GM19240 (cell line): ENCODE measurements at regions not wholly inside any gene's neighbourhood (a gene's known extent, or its start where the extent isn't known, plus 50 kb on each side); places are given as distances from the start of the nearest gene placed in this dataset.

ENCODE experiments used
- DNase-seq: peaks from one replicate; pipeline ENCODE4 v3.0.0; 2011; ENCODE audit warnings: low spot score; ENCODE audit not compliant: insufficient read length

DNA sequence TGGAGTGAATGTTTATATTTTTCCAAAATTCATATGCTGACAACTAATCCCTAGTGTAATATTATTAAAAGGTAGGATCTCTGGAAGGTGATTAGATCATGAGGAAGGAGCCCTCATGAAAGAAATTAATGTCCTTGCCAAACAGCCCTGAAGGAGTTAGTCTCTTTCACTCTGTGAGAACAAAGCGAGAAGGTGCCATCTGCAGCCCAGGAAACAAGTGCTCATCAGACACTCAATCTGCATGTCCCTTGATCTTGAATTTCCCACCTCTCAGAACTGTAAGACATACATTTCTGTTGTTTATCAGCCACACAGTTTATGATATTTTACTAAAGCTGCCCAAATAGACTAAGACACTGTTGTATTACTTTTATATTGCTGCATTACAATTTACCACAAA, 1283.4 kb downstream of the PCDH7 start:
- DNase-seq = no peak

DNA sequence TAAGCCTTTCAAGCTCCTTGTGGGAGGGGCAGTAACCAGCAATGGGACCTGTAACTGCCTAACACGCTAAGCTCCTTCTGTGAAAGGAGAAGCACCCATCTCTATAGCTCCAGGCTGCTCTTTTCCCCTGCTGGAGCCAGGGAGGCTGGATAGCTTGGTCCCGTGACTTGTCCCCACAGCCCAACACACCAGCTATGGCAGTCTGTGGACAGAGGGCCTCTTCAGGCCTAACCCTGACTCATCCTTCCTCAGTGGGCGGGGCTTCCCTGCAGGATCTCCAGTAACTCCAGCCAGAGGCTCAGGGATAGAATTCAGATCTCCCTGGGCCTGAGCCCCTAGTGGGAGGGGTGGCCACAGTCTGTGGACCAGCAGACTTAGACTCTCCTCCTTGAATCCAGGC, 1290.1 kb downstream of the PCDH7 start:
- DNase-seq = no peak

DNA sequence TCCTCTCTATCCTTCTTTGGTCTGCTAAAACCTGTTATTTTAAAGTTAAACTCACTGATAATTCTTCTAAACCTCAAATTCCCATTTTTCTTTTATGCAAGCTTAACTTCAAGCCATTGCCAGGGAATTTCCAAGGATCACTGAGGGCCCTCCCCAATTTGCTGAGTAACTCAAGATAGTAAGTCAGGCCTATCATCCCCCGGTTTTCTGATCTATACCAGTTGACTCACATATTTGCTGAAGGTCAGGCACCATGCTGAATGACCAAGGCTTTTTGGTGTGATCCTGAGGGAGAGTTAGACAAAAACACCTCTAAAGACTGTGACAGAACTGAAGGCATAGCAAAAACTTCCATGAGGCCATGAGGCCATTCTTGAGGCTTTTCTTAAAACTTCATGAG, 1301.9 kb downstream of the PCDH7 start:
- DNase-seq = no peak

DNA sequence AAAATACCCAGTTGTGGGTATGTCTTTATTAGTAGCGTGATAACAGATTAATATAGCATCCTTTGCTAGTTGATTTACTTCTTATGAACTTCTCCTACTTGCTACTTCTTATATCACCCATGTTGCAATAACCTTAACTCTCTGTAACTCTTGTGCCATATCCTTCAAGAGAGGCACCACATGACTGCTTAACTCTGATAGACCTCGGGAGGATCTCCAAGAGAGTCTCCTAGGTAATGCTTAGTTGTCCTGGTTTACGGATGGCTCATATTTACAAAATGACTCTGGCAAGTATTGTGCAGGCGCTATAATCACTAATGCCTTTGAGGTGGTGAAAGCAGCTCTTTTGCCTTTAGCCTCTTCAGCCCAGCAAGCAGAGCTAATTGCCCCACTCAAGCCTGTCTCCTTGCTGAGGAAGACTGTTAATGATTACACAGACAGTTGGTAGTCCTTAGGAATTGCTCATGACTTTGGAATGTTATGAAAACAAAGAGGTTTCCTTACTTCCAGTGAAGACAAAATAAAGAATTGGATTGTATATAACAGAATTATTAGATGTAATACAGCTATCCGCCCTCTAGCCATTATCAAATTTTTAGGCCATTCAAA, 1305.8 kb downstream of the PCDH7 start:
- no peak for DNase-seq

DNA sequence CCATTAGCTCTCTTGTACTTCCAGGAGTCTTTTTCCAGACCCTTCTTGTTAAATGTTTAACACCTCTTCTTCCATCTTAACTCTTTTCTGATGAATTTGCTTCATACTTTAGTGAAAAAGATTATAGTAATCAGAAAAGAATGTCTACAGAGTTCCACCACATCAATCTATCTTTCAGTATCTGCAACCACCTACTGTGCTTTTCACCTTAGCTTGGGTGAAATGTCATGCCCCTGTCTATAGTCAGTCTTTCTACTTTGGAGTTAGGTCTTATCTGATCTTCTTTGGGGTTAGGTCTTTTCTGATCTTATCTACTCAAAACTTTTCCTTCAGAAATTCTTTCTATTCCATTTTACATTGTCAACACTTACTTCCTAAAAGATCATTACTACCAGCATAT, 1310.2 kb downstream of the PCDH7 start:
- DNase-seq = no peak

DNA sequence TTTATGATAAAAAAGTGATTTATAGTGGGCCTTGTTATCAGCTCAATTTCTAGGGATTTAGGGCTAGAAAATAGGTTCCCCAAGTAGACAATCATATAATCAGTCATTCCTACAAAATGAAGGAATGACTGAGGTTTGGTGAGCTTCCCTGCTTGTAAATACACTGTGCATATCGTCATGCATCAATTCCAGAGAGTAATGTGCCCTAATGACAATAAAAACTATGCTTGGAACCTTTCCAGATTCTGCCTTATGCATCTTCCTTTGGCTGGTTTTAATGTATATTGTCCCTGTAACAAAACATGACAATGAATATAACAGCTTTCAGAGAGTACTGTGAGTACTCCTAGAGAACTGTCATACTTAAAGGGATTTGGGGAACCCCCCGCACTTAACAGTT, 1310.9 kb downstream of the PCDH7 start:
- no peak for DNase-seq

DNA sequence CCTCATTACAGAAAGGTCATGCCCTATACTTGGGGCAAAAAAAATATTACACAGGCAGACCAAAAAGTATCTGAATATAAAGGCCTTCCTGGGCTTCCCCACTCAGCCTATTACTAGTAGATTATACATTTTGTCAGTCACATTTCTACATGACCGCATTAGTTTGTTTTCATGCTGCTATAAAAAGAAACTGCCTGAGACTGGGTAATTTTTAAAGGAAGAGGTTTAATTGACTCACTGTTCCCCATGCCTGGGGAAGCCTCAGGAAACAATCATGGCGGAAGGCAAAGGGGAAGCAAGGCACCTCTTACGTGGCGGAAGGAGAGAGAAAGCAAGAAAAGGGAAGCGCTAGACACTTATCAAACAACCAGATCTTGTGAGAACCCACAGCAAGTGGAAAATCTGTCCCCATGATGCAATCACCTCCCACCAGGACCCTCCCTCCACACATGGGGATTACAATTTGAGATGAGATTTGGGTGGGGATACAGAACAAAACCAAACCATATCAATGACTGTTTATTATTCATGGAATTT, 1312.0 kb downstream of the PCDH7 start:
- DNase-seq = no peak

DNA sequence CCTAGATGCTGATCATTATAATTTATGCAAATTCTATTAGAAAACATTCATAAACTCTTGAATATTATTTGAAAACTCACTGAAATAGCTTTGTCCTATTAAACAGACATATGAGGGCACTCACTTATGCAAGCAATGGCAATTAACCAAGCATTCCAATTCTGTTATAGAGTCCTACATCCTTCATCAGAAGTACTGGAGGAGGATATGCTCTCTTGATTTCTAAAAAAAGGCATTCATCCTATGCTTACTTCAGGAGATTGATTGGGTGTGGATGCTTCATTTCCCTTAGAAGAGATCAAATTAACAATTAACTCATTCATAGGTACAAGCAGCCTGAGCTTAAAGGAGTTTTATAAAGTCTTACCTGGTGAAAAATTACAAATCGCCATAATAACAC, 1317.2 kb downstream of the PCDH7 start:
- DNase-seq = no peak

DNA sequence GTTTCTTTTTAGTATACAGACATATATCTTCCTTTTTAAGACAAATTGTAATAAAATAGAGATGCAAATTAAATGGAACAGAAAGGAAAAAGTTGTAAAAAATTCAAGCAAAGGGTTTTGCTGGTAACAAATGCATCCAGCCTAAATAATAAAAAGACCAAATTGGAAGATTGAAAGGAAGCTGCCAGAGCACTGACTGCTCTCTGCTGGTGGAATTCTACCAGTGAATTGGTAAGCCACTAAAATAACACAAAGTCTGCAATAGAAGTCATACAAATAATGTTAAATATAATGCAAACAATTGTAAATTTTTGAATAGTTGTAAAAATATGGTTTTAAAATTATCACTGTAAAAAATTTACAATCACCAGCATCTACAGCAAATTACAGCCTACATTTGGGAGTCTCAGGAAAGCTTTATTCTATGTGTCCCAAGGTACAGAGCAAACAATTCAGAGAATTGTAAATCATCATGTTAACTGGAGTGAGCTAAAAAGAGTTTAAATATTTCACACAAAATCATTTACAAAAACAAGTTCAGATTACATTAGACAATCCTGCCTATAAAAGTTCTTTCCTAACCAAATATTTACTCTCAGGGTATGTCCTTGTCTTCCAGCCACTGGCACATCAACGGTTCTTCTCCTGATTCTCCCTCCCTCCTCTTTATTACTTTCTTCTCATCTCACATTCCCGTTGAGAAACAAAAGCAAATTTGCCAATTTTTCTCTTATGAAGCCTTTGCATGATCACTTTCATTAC, 1322.5 kb downstream of the PCDH7 start:
- no peak for DNase-seq

DNA sequence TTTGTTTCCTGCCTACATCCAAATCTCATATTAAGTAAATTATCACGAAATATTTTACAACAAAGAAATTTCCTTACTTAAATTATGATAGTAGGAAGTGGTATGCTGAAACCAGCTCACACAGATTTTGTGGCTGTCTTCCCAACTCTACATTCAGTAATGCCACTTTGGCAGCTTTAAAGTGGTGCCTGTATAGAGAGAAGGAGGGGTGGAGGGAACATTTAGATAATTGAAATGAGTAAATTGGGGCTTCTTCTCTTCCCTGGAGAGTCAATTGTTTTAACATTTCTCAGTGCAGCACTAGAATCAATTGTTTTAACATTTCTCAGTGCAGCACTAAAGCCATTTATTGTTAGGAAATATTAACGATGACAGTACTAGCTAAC, 1323.1 kb downstream of the PCDH7 start:
- DNase-seq = no peak

DNA sequence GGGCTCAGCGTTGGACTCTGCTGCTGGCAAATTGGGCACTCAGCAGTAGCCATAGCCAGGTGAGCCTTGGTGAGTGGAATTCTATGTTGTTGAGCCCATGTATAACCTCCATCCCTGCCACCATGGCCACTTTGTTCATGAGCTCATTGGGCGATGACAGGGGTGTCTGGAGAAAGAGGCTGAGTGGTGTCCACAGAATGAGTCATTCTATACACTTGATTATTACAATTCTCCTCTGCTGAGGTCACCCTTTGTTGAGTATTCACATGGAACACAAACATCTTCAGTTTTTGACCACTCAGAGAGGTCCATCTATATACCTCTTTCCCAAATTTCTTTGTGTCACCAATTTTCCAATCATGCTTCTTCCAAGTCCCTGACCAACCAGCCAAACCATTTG, 1341.7 kb downstream of the PCDH7 start:
- DNase-seq = no peak

DNA sequence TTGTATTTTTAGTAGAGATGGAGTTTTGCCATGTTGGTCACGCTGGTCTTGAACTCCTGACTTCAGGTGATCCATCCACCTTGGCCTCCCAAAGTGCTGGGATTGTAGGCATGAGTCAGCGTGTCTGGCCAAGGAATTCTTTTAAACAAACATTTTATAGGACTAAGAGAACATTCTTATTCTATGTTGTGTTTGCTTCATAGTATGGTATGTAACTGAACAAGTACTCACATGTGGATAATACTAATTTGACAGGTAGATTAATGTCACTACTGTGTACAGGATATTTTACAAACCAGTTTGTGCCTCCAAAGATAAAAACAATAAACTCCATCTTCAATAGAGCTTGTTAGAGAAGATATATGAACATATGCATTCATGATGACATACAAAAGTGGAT, 1353.4 kb downstream of the PCDH7 start:
- DNase-seq = no peak

DNA sequence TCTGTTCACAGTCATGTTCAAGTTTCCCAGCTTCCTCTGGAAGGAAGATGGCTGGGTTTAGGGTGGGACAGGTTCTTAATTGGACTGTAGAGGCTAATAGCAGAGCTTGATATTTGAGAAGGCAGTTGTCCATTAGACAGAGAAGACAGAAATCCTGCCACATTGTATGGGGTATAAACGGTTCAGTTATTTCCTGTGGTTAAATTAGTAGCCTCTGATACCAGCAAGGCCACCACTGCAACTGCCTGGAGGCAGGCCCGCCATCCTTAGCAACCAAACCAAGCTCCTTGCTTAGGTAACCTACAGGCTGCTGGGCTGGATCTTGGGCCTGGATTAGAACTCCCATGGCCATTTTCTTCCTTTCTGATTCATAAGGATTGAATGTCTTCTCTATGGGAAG, 1367.0 kb downstream of the PCDH7 start:
- no peak for DNase-seq

DNA sequence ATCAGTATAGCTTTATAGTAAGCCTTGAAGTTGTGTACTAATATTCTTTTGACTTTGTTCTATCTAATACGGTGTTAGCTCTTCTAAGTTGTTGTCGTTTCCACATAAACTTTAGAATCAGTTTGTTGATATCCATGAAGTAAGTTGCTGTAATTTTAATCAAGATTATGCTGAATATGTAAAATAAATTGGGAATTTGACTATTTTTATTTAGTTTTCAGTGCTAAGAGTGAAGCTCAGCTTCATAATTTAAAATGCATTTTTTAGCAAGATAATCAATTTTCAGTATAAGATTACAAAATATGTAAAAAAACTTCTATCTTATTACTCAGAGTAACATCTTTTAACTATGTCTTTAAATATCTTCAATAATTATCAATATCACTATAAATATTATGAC, 1374.8 kb downstream of the PCDH7 start:
- no peak for DNase-seq

DNA sequence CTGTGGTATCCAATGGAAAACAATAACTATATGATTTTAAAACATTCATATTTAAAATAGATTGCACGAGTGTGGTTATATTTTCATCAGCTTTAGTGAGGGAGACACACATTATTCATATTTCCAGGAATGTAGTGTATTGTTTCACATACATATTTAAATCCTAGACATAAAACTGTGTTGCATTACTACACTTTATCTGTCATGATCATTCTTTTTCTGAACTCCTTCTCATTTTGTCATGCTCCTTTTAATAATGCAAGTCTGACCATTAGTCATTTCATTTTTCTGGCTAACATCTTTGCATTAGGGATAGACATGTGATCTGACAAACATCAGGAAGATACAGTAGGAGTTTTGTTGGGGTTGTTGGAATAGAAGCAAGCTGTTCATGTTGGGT, 1382.7 kb downstream of the PCDH7 start:
- DNase-seq = no peak

DNA sequence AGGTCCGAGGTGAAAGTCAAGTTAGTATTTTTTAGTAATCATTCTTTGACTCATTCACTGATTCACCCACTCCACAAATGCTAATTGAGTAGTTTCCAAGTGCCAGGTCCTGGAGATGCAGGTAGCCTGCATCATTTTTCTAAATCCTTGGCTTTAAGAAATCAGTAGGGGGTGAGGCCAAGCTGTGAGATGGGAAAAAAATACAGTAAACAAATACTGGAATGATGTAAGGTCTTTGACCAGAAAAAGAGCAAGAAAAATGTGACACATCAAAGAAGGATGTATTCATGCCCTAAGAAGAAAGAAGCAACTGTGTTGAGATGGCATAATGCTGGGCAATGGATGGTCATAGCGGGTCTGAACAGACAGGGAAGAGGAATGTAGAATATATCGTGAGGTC, 1386.6 kb downstream of the PCDH7 start:
- DNase-seq = no peak

DNA sequence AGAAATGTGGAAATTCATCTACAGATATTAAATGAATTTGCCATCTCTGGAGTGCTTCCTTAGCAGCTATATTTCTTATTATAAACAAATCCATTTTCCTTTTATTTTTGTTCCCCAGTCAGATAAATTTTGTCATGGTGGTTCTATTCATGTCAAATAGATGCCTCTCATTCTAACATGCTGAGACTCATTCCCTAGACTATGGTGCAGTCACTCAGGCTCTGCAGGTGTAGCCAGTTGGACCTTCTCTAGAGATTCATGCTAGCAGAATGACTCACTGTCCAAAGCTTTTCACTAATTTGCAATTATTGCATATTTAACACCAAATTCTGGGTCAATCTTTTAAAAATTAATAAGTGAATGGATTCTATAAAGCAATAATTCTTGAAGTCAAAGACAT, 1392.7 kb downstream of the PCDH7 start:
- no peak for DNase-seq

DNA sequence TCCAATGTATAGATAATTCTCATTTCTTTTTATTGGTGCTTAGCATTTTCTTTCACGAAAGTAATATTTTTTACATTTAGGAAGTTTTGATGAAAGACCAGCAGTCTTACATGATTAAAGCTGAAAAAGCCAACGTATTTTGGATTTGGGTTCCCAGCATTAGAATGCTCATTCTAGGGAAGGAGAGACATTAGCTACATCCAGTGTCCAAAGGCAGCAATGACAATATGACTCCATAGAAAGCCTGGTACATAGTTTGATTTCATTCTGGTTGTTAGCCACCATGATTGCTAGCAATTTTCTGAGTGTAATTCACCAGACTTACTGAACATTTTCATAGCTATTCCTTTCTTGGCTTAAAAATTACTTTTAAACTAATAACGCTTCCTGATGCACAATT, 1397.5 kb downstream of the PCDH7 start:
- no peak for DNase-seq

DNA sequence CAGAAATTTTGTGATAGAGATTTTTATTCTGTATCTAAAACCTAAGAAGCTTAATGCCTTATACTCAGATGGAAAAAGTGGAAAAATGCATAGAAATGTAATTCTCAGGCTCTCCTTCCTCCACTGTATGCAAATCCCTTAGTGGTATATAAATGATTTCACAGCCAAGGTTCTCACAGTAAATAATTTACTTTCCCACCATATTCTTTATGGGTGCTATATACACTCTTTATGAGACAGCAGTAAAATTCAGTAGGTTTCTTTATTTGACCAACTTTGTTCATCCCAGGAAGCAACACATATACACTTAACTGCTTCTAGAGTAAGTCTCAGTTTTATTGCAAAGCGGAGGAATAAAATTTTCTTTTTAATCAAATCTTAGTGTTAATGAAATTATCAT, 1399.7 kb downstream of the PCDH7 start:
- no peak for DNase-seq

DNA sequence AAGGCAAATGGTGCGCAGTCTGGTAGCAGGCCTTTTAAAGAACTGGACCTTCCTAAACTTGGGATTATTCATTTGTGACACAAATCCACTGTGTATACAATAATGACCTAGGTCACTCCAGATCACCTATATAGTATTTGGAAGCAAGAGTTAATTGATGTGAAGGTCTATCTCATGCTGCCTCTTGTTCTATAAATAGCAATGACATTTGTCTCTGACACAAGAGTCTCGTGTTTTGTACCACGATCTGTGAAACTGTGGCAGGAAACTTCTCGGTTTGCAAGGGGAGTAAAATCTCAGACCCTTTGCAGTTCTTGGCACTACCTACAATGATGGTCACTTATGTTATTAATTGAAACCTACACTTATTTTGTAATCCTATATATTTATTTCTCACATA, 1408.4 kb downstream of the PCDH7 start:
- no peak for DNase-seq

DNA sequence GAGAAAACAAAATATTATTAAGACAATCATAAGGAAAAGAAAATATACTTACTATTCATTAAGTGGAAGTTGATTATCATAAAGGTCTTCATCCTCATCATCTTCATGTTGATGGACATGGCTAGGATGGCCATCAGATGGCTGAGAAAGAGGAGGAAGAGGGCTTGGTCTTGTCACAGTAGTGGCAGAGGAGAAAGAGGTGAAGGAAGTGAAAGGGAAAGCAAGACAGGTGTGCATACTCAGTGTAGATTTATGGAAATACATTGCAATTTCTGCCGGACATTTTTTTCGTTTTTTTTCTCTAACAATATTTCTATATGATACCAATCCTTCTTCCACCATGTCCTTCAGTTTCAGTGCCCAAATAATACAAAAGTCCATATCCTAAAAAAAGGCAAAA, 1409.8 kb downstream of the PCDH7 start:
- DNase-seq = no peak

DNA sequence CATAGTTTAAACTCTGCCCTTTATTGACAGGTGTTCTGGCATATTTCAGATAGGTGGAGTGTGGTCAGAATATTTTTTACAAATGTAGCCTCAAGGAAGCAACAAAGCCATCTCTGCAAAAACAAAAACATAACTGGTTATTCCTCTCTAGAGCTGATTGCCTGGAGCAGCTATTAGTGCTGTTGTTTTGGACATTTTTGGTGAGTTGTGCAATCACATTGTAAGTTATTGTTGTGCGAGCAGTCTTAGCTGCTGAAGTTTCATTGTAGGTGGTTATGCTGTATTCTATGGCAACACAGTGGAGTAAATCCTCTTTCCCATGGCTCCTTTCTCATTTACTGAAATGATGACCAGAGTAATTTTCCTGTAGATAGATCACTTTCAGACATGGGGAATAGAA, 1413.0 kb downstream of the PCDH7 start:
- DNase-seq = no peak

DNA sequence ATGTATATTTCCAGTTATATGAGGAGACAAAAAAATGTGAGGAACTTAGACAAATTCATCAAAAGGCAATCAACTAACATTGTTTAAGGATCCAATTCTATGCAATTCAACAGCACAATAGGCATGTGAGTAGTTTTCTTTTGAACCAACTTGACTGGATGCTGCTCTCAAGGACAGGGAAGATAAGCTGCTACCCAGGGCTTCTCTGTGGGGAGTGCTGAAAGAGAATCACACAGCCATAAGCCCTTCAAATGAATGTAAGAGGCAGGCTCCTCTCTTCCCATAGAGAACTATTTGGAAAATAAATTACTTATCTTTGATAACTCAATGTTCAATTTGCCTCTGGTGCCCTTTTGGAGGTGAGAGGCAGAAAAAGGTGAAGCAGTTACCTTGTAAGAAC, 1413.6 kb downstream of the PCDH7 start:
- no peak for DNase-seq
